ENCODE measurements at regions not wholly inside any gene's neighbourhood (a gene's known extent, or its start where the extent isn't known, plus 50 kb on each side); places are given as distances from the start of the nearest gene placed in this dataset.
"Not testable (repeated sequence)": the region's sequence is repeated elsewhere in the genome, so short reads cannot be mapped to it uniquely, and the experiment has no call there.

DNA sequence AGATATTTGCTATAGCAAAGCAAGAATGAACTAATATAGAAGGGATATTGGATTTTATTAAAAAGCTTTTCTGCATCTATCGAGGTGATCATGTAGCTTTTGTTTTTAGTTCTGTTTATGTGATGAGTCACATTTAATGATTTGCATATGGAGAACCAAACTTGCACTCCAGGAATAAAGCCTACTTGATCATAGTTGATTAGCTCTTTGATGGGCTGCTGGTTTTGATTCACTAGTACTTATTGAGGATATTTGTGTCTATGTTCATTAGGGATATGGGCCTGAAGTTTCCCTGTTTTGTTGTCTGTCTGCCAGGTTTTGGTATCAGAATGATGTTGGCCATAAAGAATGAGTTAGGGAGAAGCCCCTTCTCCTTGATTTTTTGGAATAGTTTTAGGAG, 310.7 kb downstream of the ARPP21 start:
- DNase-seq: no peak

DNA sequence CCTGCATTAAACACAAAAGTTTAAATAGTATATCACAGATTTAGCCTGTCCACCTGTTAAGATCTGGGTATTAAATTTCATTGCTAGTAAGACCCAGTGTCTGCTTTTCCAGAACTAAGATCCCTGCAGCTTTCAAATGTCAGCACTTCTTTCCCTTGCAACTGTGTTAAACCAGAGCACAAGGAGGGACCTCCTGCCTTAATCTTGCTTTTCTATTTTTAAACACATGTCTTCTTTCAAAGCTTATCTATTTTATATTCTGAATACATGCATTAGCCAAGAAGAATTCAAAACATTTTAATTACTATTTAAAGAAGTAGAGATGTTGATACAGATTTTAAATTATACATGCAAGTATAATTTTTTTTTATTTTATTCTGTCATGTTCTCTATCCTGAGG, 315.1 kb downstream of the ARPP21 start:
- DNase-seq: no peak

DNA sequence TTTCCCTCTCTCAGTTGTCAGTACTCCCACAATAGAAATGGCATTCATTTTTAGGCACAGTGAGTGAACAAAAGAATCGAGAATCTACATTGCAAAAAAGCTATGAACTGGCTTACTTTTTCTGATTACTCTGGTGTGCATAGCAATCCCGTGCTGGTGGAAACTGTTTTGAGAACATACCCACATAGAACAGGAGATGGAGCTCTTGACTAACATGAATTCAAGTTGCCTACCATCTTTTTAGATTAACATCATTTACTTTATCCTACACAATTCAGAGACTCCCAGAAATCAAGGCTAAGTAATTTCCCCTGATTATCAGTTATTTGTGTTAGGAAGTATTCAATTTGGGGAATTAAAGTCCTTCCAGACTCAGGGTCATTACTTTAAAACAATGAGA, 326.6 kb downstream of the ARPP21 start:
- DNase-seq: no peak

DNA sequence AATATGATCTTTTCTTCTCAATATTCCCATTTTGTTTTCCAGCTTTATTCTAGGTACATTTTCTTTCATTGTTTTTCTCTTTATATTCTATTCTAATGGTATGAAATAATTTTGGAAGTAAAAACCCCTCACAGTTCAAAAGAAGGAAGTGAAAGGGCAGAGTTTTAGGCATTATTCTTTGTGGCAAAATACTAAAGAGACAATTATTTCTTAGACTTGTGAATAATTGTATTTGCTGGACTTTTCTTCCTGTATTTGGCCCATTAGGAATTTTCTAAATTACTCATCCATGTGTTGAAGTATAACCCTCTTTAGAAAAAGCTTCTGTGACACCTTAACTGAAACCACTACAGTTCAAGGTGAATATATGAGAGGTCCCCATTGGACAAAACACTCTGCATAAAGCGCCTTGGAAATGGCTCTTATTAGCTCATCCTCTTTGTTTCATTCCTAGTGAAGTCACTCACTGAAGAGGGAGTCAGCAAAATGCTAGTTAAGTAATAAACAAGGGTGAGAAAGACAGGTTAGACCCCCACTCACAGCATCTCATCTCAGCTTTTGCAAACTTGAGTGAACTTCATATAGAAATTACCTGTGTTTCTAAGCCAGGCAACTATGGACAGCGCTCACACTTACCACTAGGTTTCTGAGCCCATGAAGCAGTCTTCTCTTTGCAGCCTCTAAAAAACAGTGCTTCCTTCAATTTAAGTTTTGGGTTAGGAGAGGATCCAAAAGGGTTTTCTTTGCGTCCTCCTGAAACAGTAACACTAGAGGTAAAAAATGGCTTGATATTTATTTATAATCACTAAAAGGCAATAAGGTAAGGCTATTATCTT, 327.5 kb downstream of the ARPP21 start:
- DNase-seq: no peak

DNA sequence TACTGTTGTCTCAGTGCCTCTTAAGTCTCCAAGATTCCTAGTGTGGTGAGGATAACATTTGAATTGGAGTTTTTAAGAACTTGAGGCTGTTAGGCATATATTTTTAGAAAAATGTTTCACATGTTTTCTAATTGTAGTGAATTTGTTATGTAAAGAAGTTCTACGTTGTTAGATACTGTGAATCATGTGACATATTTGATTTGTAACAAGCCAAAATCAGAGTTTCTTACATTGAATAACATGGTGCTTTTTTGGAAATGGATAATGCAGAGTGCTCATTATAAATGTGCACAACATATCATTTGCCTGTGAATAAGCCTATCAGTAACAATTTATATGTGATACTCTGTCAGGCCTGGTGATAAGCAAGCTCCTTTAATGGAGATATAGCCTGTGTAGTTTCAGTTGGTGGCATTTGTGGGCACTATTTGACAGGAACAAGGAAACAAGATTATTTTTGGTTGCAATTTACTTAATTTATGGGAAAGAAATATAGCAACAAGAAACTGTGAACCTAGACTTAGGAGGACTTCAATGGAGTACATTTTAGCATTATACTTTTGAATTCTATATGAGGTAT, 328.8 kb downstream of the ARPP21 start:
- DNase-seq: no peak

DNA sequence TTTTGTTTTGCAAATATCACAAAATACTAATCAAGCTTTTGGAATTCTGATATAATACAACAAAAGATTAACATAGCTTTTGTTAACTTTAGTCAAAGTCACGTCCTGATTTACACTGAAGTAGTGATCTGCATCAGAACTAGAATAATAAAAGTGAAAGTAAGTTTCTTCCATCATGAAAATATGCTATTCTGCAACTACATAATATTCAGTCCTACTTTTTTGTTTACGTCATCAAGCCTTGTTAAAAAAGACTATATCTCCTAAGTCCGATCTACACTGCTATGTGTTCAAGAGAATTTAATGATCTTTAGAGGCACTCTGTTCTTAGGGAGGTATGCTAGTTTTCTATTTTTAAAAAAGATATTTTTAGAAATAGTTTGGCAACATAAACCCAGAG, 330.1 kb downstream of the ARPP21 start:
- DNase-seq: no peak

DNA sequence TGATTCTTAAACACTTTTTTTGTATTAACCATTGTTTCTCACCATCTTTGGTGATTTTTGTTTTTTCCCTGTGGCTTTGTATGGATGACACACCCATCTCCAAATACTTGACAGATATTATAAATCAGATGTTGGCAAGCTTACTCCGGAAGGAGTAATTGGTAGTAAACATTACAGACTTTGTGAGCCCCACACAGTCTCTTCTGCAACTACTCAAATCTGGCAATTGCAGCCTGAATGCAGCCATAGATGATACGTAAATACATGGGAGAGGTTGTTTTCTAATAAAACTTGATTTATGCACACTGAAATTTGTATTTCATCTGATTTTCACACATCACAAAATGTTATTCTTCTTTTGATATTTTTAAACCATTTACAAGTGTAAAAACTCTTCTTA, 331.5 kb downstream of the ARPP21 start:
- DNase-seq: no peak

DNA sequence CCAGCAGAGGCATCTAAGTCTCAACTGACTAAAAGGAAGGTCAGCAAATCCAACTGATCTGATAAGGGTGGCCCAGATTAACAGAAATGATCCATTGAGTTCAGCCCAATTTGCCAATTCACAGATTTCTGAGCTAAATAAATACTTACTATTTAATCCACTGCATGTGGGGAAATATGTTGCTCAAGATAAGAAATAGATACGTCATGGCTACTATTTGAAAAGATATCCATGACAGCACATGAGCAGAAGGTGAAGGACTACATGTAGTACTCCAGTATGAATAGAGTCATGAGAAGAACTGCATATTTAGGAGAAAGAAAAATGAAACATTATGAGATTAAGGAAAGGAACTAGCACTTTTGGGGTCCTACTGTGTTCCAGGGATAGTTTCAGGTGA, 332.4 kb downstream of the ARPP21 start:
- no peak for DNase-seq

DNA sequence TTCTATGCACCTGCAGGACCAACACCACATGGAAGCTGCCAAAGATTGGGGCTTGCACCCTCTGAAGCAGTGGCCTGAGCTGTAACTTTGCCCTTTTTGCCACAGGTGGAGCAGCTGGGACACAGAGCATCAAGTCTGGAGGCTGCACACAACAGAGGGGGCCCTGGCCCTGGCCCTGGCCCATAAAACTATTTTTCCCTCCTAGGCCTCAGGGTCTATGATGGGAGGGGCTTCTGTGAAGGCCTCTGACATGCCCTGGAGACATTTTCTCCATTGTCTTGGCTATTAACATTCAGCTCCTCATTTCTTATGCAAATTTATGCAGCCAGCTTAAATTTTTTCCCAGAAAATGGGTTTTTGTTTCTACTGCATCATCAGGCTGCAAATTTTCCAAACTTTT, 335.5 kb downstream of the ARPP21 start:
- DNase-seq: no peak

DNA sequence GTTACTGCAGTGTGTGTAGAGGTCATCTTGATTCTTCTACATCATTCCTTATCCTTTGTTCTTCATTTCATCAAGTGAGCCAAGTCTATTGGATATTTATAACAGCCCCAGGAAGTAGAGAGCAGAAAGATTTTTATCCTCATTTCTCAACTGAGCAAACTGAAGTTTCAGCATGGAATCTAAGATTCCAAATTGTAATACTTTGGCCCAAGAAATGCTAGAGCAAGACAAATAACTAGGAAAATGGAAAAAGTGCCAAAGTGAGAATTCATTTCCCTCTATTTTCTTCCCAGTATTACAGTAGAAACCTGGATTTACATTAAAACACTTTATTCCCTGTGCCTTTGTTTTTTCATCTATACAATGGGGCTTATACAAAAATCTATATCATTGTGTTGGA, 346.8 kb downstream of the ARPP21 start:
- no peak for DNase-seq

DNA sequence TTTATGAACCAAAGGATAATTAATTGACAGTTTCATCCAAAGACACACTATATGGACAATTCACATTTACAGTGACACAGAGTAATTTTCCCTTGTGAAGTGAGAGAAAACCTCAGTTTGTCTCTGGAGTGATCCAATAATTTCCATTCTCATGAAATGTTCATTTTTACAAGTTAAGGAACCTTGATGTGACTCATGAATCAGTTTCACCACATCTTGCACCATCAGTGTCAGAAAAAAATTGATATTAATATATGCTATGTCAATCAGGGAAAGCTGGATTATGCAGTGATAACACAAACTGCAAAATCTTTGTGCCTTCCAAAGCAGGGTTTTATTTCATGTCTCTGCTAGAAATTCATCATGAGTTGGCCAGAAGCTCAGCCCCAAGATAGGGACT, 348.1 kb downstream of the ARPP21 start:
- no peak for DNase-seq

DNA sequence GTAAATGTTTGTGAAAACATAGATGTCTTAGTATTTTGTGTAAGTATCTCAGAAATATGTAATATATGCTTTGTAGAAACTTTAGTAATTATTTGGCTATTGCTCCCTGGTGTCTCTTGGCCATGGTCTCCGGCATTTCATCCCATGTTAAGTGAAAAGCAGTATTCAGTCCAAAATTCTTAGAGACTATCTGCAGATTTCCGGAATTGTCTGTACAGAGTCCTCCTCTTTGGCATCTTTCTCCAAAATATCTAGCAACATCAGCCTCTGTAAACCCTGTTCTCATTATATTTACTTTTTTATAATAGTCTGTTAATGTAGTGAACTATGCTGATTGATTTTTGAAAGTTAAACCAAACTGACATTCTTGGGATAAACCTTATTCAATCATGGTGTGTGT, 352.7 kb downstream of the ARPP21 start:
- no peak for DNase-seq

DNA sequence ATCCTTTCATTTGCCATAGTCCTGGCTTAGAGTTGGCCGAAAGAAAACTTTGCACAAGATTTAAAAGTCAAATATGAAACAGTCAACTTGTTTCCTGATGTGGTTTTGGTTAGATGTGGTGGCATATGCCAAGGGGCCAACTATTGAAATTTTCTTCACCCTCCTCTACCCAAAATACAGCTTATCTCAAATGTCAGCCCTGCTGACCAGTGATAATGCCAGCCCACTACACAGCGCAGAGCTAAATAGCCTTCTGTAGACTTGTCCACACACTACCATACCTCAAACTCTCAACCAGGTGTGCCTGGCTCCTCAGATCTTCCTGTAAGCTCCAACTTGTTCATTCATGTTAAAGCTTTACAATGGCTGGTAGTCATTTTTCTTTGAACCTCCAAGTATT, 368.5 kb upstream of the STAC start:
- DNase-seq: no peak

DNA sequence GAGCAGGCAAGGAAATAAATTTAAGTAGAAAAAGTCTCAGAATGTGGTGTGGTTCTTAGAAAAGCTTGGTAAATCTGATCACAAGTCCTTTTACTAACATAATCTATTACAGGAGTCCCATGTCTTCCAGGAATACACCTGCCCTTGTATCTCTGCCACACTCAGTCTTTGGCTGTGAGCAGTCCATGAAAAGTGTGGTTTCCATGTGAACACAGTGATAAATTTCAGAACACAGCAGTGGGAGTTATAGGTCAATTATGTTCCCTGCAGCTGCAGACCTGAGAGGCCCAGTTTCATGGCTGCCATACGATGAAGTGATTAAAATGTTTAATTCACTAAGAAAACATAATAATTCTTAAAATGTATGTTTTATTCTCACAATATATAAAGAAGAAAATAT, 366.9 kb upstream of the STAC start:
- DNase-seq: no peak

DNA sequence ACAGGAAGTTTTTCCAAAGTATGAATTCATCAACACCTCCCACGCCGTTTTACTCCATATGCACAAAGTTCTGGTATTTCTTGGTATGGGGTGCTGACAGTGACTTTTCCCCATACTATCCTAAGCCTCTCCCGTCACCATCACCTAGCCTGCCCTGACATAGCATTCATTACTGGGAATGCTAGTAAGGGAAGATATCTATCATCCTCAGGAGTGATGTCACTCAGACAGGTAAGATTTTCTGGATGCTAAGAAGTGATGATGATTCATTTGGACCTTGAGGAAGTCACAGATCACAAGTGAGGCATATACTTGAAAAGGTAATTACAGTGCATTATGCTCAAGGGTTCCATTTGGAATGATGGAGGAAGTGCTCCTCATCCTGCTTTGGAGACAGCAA, 355.1 kb upstream of the STAC start:
- DNase-seq: no peak

DNA sequence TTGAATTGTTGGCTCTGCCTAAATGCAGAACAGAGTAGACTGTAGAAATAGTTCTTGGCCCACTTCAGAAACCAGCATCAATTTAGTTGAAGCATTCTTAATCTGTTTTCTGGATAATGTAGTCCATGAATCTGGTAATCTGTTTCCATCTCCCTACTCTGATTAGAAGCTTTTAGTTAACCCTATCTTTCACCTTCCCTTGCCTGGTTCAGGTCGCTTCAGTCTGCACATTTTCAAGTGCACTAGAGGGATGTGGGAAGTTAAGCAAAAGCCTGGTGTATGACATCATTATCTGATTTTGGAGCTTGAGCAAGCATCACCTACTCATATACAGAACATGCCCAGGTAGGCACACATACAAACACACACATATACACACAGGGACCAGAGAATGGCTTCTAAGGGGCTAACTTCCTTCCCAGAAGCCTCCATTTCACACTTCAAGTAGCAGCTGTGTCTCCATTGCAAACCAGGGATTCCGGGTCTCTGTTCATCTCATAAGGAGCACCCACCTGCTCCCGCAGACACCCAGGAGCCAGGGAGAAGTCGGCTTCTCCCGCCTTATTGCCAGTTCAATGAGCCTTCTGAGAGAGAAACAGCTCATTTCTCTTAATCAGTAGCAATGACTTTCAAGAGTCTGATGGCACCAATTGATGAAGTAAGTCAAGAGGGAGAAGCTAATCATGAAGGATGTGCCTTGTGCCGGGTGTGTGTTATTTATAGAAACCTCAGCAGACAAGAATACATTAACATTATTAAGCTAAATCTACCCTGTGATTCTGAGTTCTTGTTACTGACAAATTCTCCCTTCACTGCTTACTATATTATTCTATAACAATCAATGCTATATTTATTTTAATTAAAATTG, 347.9 kb upstream of the STAC start:
- no peak for DNase-seq

DNA sequence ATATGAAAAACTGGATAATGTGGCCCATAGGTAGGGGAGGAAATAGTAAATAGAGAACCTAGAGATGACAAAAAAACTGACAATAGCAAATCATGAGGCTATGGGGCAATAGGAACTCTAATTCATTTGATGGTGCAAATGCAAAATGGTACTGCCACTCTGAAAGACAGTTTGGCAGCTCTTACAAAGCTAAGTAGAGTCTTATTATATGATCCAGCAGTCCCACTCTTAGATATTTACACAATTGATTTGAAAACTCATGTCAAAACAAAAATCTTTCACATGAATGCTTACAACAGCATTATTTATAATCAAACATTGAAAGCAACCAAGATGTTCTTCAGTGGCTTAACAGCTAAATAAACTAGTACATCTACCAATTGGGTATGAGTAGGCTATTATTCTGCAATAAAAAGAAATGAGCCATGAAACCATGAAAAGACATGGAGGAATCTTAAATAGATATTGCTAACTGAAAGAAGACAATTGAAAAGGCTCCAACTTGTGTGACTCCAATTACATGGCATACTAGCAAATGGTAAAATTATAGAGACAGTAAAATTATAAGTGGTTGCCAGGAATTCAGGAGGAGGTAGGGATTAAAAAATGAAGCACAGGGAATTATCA, 321.8 kb upstream of the STAC start:
- DNase-seq: no peak

DNA sequence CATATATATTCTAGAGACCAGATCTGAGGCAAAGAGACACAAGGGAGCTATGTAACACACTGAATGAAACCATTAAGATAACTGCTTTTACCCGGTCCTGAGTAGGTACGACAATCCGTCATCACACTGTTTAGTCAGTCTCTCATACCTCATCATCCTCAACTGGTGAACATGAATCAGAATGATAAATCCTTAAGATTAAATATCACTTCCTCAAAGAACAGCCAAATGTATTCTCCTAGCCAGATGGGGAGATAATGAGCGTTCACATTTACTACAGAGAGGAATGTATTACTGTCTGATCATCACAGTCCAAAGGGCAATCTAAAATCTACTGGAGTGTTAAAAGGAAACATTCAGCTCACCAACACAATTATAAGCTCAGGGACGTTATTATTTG, 319.4 kb upstream of the STAC start:
- no peak for DNase-seq

DNA sequence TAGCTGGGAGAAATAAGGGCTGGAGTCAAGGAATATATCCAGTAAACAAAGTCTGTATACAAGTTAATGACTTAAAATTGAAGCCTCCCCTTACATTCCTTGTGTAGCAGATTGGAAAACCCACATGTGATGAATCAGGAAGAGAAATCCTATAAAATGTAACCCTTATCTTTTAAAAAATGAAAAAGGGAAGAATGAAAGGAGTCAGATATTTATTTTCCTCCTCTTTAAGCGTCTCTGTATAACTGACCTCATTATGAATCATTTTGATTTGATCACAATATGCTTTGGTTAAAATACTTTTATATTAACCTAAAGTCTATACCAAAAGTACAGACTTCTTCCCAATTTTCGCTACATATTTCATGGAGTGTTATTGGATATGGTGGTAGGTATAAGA, 316.3 kb upstream of the STAC start:
- no peak for DNase-seq

DNA sequence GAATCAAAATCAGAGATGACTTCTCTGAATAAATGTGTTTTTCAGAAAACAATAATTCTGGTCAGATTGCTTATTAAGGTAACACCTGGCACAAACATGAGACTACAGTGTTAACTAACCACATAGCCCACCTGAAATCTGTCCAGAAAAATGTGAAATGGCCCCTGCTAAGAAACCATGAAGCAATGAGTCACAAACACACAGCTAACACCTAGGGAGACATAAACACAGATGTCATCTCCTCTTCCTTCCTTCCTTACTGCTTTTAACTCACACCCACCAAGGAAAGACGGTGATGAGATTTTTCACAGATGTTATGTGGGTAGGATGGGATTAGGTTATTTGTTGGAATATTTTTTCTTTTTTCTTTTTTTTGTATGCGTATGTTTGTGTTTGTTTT, 315.0 kb upstream of the STAC start:
- no peak for DNase-seq

DNA sequence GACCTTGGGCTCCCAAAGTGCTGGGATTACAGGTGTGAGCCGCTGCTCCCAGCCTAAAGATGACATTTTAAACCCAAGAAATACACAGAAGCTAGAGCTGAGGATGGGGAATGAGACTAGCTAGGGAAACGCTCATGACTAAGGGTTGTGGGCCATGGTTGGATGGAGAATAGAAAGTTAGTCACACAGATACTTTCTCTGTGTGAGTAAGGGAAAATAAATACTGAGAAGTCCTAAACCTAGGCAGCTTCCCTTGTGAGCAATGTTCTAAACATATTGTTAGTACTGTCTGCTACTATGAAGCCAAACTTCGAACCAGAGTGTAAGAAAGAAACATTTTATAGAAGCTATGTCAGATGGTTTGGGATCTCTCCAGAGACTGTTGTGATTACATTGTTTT, 304.8 kb upstream of the STAC start:
- DNase-seq: no peak

DNA sequence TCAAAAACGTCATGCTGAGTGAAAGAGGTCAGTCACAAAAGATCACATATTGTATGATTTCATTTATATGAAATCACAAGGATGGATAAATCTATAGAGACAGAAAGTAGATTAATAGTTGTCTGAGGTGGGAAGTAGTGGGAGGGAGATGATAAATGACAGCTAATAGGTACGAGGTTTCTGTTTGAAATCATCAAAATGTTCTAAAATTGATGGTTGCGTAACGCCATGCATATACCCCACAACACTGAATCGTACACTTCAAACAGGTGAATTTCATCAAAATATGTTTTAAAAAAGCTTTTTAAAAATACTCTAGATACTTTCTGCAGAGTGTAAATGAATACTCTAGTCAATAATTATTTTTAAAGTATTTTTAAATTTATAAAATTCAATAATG, 303.0 kb upstream of the STAC start:
- no peak for DNase-seq

DNA sequence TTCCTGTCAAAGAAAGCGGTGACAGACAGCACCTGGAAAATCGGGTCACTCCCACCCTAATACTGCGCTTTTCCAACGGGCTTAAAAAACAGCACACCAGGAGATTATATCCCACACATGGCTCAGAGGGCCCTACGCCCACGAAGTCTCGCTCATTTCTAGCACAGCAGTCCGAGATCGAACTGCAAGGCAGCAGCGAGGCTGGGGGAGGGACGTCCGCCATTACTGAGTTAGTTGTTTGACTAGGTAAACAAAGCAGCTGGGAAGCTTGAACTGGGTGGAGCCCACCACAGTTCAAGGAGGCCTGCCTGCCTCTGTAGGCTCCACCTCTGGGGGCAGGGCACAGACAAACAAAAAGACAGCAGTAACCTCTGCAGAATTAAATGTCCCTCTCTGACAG, 297.3 kb upstream of the STAC start:
- not testable (repeated sequence) for DNase-seq

DNA sequence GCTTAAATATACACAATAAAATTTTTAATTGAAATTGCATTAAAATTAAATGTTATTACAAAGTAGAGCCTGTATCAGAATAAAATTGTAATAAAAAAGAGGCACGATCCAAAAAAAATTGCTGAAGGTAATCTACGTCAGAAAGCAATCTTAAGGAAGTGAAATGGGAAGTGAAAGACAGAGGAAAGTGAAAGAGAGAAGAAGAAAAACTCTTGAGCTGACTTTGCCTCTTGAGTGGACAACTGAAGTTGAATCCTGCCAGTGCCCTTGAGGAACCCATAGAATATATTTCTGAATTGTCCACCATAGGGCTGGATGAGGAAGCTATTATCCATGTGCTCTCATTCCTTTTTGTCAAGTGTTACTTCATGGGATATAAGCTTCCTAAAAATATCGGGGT, 285.1 kb upstream of the STAC start:
- DNase-seq: no peak

All from stimulated activated CD4-positive, alpha-beta T cell treated with anti-CD3 and anti-CD28 coated beads, Interleukin-12 subunit alpha, Interleukin-12 subunit beta, amount 100 ng/mL, for 4 hours (primary cell).